SU-DHL-6 (cell line): ENCODE measurements at regions not wholly inside any gene's neighbourhood (a gene's known extent, or its start where the extent isn't known, plus 50 kb on each side); places are given as distances from the start of the nearest gene placed in this dataset.

Experiments
- H2AFZ ChIP-seq: fragments of 200-600 bp; sonication (generic); 2 replicates; pipeline ENCODE4 v1.6.1; 2014; ENCODE audit warnings: low read depth, mild to moderate bottlenecking, moderate library complexity, mixed read lengths, antibody characterized with exemption, low read length; ENCODE audit not compliant: severe bottlenecking
- H3F3A ChIP-seq: fragments of 200-600 bp; shearing (Covaris generic); 2 replicates; pipeline ENCODE4 v1.6.0; 2016; ENCODE audit warnings: antibody characterized with exemption, mild to moderate bottlenecking; ENCODE audit not compliant: insufficient read depth
- H3K27ac ChIP-seq: fragments of 200-600 bp; sonication (generic); 2 replicates; pipeline ENCODE4 v1.5.1; 2016; ENCODE audit warnings: low read depth, mild to moderate bottlenecking, low read length, moderate library complexity, mixed read lengths
- H3K27me3 ChIP-seq: fragments of 200-600 bp; sonication (generic), shearing (Covaris generic); 2 replicates; pipeline ENCODE4 v1.6.0; 2014; ENCODE audit warnings: mild to moderate bottlenecking, low read length
- H3K36me3 ChIP-seq: fragments of 200-600 bp; sonication (generic); 2 replicates; pipeline ENCODE4 v1.6.1; 2014; ENCODE audit warnings: mild to moderate bottlenecking, low read length, mixed read lengths
- H3K4me2 ChIP-seq: fragments of 300-600, 200-600 bp; shearing (Covaris generic), sonication (generic); 2 replicates; pipeline ENCODE4 v1.6.0; 2014; ENCODE audit warnings: low read length, low read depth, mild to moderate bottlenecking; ENCODE audit not compliant: poor library complexity, severe bottlenecking
- H3K4me3 ChIP-seq: fragments of 200-600 bp; sonication (generic); 2 replicates; pipeline ENCODE4 v1.5.1; 2014; ENCODE audit warnings: antibody characterized with exemption, low read length, mild to moderate bottlenecking, mixed read lengths; ENCODE audit not compliant: insufficient read depth, poor library complexity, severe bottlenecking
- H3K79me2 ChIP-seq: fragments of 200-600 bp; sonication (generic); 2 replicates; pipeline ENCODE4 v1.6.1; 2014; ENCODE audit warnings: mild to moderate bottlenecking, low read length, moderate library complexity; ENCODE audit not compliant: insufficient read depth
- H3K9ac ChIP-seq: fragments of 200-600 bp; sonication (generic); 2 replicates; pipeline ENCODE4 v1.7.0; 2014; ENCODE audit warnings: mild to moderate bottlenecking, low read length
- H3K9me2 ChIP-seq: fragments of 200-600 bp; sonication (generic); replicated peaks from 2 replicates; pipeline ENCODE4 v1.6.1; 2014; ENCODE audit warnings: low read length; ENCODE audit not compliant: insufficient read depth
- H3K9me3 ChIP-seq: fragments of 200-600 bp; sonication (generic); 2 replicates; pipeline ENCODE4 v1.6.1; 2014; ENCODE audit warnings: low read length, mixed read lengths; ENCODE audit not compliant: insufficient read depth
- H4K20me1 ChIP-seq: fragments of 200-600 bp; sonication (generic); 2 replicates; pipeline ENCODE4 v1.6.1; 2014; ENCODE audit warnings: low read depth, mild to moderate bottlenecking, antibody characterized with exemption, low read length, moderate library complexity, mixed read lengths
- EZH2phosphoT487 ChIP-seq: fragments of 200-600 bp; sonication (generic), shearing (Covaris generic); conservative IDR thresholded peaks from 2 replicates; pipeline ENCODE4 v1.6.1; 2018; ENCODE audit warnings: mild to moderate bottlenecking, antibody characterized with exemption, low read length, moderate library complexity, mixed read lengths
- TF ChIP-seq, protein P1 (sequence below): fragments of 200-600 bp; sonication (generic); IDR thresholded peaks from one replicate; pipeline ENCODE4 v1.5.1; 2017; ENCODE audit warnings: antibody characterized with exemption, mild to moderate bottlenecking, low read length, moderate library complexity; ENCODE audit not compliant: insufficient read depth, poor library complexity, severe bottlenecking

DNA sequence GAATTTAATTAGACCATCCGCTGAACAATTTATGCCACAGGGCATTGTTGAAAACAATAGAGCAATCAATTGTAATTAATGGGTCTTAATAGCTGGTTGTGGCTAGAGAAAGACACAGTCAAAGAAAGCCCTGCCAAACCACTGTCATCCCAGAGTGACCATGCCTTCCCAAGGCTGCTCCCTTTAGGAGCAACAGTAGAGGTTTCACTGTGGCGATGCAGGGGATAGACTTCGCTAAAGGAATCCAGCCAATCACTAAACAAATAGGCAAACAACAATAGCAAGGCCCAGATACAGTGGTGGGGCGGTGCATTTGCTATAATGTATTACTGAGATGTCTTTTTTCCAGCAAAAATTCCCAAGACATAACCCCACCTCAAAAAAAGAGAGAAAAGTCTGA, 87.8 kb upstream of the SLC27A6 start:
- no peaks in the 10 kb centered on the region for H3K79me2 ChIP-seq
- H3K4me3 ChIP-seq = no peak overlapping the region
- no peaks in the 10 kb centered on the region; the same call in 1 of the 2 replicates for H3K9me2 ChIP-seq
- no peaks in the 10 kb centered on the region for H3F3A ChIP-seq
- H2AFZ ChIP-seq = no peak overlapping the region
- H3K9ac ChIP-seq = no peak overlapping the region
- peaks cover 3% of the 10 kb centered on the region; the same call in 1 of the 2 replicates for H4K20me1 ChIP-seq
- H3K4me2 ChIP-seq = no peak overlapping the region
- H3K27ac ChIP-seq = no peak overlapping the region
- H3K36me3 ChIP-seq = no peaks in the 10 kb centered on the region
- TF ChIP-seq EZH2phosphoT487 = no peak
- TF ChIP-seq, protein P1, sequence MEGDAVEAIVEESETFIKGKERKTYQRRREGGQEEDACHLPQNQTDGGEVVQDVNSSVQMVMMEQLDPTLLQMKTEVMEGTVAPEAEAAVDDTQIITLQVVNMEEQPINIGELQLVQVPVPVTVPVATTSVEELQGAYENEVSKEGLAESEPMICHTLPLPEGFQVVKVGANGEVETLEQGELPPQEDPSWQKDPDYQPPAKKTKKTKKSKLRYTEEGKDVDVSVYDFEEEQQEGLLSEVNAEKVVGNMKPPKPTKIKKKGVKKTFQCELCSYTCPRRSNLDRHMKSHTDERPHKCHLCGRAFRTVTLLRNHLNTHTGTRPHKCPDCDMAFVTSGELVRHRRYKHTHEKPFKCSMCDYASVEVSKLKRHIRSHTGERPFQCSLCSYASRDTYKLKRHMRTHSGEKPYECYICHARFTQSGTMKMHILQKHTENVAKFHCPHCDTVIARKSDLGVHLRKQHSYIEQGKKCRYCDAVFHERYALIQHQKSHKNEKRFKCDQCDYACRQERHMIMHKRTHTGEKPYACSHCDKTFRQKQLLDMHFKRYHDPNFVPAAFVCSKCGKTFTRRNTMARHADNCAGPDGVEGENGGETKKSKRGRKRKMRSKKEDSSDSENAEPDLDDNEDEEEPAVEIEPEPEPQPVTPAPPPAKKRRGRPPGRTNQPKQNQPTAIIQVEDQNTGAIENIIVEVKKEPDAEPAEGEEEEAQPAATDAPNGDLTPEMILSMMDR = no peak
- no peaks in the 10 kb centered on the region for H3K27me3 ChIP-seq
- H3K9me3 ChIP-seq = no peaks in the 10 kb centered on the region

DNA sequence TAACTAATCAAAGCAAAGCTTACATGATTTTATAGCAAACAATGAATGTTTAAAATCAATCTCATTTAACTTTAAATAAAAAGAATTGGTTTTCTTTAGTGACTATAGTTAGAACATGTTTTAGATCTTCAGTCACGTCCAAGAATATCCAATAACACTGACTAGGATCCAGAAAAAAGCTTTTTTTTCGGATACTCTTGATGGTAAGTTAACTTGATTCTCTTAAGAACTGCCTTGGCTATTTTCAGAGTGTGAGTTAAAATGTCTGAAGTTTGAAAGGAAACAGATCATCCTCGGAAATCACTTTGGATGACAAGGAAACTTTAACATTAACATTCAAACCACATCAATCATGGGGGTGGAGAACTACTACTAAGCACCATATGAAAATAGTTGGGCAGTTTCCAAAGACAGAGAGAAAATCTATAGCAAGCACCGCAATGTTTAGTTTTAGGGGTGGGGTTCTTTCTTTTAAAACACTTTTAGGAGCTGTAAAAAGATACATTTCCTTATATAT, 83.7 kb upstream of the SLC27A6 start:
- Histone ChIP-seq H3K36me3 (no peaks in the 10 kb centered on the region), H3K4me3 (no peak overlapping the region), H3K9me3 (no peaks in the 10 kb centered on the region), H3F3A (no peaks in the 10 kb centered on the region), H2AFZ (no peak overlapping the region), H4K20me1 (no peaks in the 10 kb centered on the region), H3K9me2 (no peaks in the 10 kb centered on the region), H3K9ac (no peak overlapping the region), H3K27me3 (no peaks in the 10 kb centered on the region), H3K4me2 (no peak overlapping the region), H3K27ac (no peak overlapping the region), H3K79me2 (no peaks in the 10 kb centered on the region)
- TF ChIP-seq EZH2phosphoT487 = no peak
- TF ChIP-seq, protein P1 = no peak

DNA sequence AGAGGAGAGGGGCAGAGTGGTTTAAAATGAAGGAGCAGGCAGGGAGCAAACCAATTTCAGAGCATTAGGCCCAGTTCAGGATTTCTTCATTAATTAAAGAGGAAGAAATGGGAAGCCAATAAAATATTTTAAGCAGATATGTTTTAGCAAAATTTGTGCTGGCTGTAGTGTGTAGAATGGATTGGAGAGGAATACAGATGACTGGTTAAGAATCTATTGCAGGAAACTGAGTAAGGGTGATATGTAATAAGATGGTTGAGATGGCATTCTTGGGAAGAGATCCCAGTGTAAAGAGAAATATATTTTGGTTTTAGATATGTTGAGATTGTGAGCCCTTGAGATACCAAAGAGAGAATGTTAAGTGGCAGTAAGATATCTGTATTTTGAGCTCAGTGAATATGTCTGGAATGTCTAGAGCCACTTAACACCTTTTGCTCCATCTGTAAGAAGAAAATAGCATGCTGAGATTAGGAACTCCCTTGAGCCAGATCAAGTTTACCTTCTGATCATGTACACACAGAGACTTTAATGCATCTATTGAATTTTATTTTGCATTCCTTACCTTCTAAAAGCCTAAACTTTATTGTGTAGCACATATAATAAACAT, 79.5 kb upstream of the SLC27A6 start:
- Histone ChIP-seq H4K20me1 (no peaks in the 10 kb centered on the region), H3K4me2 (no peak overlapping the region), H3K9ac (no peak overlapping the region), H3K9me2 (no peaks in the 10 kb centered on the region), H3K79me2 (no peaks in the 10 kb centered on the region), H2AFZ (no peak overlapping the region), H3K36me3 (no peaks in the 10 kb centered on the region), H3K27me3 (no peaks in the 10 kb centered on the region), H3K9me3 (no peaks in the 10 kb centered on the region), H3K4me3 (no peak overlapping the region), H3F3A (no peaks in the 10 kb centered on the region), H3K27ac (no peak overlapping the region)
- TF ChIP-seq, protein P1 = no peak
- no peak for TF ChIP-seq EZH2phosphoT487
